HepG2 (cell line): ENCODE measurements at regions not wholly inside any gene's neighbourhood (a gene's known extent, or its start where the extent isn't known, plus 50 kb on each side); places are given as distances from the start of the nearest gene placed in this dataset.

Experiments used
- ATAC-seq: fragments of 200-7000 bp; cut with Tn5 transposase; 3 replicates; pipeline ENCODE4 v1.9.1; 2020; ENCODE audit warnings: mild to moderate bottlenecking, moderate library complexity
- BruUV-seq: library from RNA; stranded (reverse); fragments of 400-500 nt; replicated peaks from 2 replicates; lab custom pipeline; 2021; lab: Mats Ljungman, UMichigan
- CTCF ChIA-PET: fragments of 300-600 bp; formaldehyde crosslinking; extraction: SDS; loops from one replicate; lab custom pipeline; 2021; ENCODE audit warnings: low total read pairs, inconsistent platforms, low intra/inter-chr PET ratio; lab: Yijun Ruan, JAX
- POLR2A ChIA-PET: fragments of 350-600 bp; sonication (Branson Sonifier 250); formaldehyde crosslinking; loops from one replicate; lab custom pipeline; 2020; ENCODE audit warnings: antibody characterized with exemption, inconsistent platforms; lab: Yijun Ruan, JAX
- DNase-seq: peaks from one replicate; pipeline ENCODE4 v3.0.0-alpha.2; 2015; ENCODE audit warnings: low spot score
- FAIRE-seq: peaks from 3 replicates; lab custom pipeline; 2011; peaks lifted over from hg19 to GRCh38; lab: Jason Lieb, UNC
- H2AFZ ChIP-seq: one replicate; pipeline ENCODE4 v1.6.1; 2011; ENCODE audit warnings: low read length, inconsistent platforms
- H3K27ac ChIP-seq: fragments of 300-600 bp; 3 replicates; pipeline ENCODE4 v1.8.0; 2011; ENCODE audit warnings: mixed run types, mild to moderate bottlenecking, mixed read lengths, low read length, inconsistent platforms; ENCODE audit not compliant: insufficient read depth; ENCODE audit errors: extremely low read length
- H3K27me3 ChIP-seq, 2 experiments: fragments of 200-600 bp in 1 of 2; 2 replicates in 1 of 2; 3 replicates in 1 of 2; pipeline versions ENCODE4 v1.6.0 to v1.8.0; 2011; ENCODE audit warnings: low read length in 2 of 2, mild to moderate bottlenecking in 2 of 2, moderate library complexity in 2 of 2, inconsistent platforms in 1 of 2; ENCODE audit not compliant: insufficient read depth in 2 of 2, control insufficient read depth in 1 of 2
- H3K36me3 ChIP-seq, 2 experiments: fragments of 200-600 bp in 1 of 2; replicated peaks in 1 of 2; 2 replicates in 1 of 2; 3 replicates in 1 of 2; pipeline versions ENCODE4 v1.5.1 to v1.8.0; 2011; ENCODE audit warnings: low read length in 2 of 2, inconsistent platforms in 1 of 2; ENCODE audit not compliant: insufficient read depth in 2 of 2, control insufficient read depth in 1 of 2
- H3K4me1 ChIP-seq: 2 replicates; pipeline ENCODE4 v1.5.1; 2012; ENCODE audit warnings: low read length, inconsistent platforms; ENCODE audit not compliant: insufficient read depth
- H3K4me2 ChIP-seq: 2 replicates; pipeline ENCODE4 v1.6.0; 2011; ENCODE audit warnings: low read depth, low read length, inconsistent platforms
- H3K4me3 ChIP-seq, 3 experiments: fragments of 200-600 bp in 1 of 3; sonication (generic), shearing (Covaris generic) in 1 of 3; replicated peaks in 1 of 3; 2 replicates each; pipeline ENCODE4 v1.5.1; 2011 to 2016; ENCODE audit warnings: low read length in 3 of 3, inconsistent platforms in 2 of 3, low read depth in 2 of 3, mild to moderate bottlenecking in 2 of 3, control low read depth in 1 of 3, mixed read lengths in 1 of 3; ENCODE audit not compliant: insufficient read depth in 1 of 3
- H3K79me2 ChIP-seq: one replicate; pipeline ENCODE4 v1.6.1; 2011; ENCODE audit warnings: low read length, inconsistent platforms; ENCODE audit not compliant: insufficient read depth
- H3K9ac ChIP-seq: 2 replicates; pipeline ENCODE4 v1.6.0; 2011; ENCODE audit warnings: mild to moderate bottlenecking, low read depth, low read length, inconsistent platforms; ENCODE audit not compliant: insufficient read depth
- H3K9me3 ChIP-seq: 2 replicates; pipeline ENCODE4 v1.5.1; 2012; ENCODE audit warnings: mild to moderate bottlenecking, low read length
- H4K20me1 ChIP-seq: 2 replicates; pipeline ENCODE4 v1.6.0; 2011; ENCODE audit warnings: inconsistent platforms, mild to moderate bottlenecking, low read length, moderate library complexity; ENCODE audit not compliant: insufficient read depth
- DNMT1 ChIP-seq: sonication (generic); formaldehyde crosslinking; IDR thresholded peaks from 2 replicates; pipeline ENCODE4 v1.5.1; 2020; ENCODE audit warnings: mild to moderate bottlenecking, missing genetic modification reagents
- GATAD1 ChIP-seq: IDR thresholded peaks from 2 replicates; pipeline ENCODE4 v1.6.1; 2016; ENCODE audit warnings: missing genetic modification reagents, missing compliant biosample characterization
- KAT8 ChIP-seq: IDR thresholded peaks from 2 replicates; pipeline ENCODE4 v1.6.1; 2016; ENCODE audit warnings: missing genetic modification reagents, missing compliant biosample characterization
- MEIS2 ChIP-seq: sonication (generic); formaldehyde crosslinking; IDR thresholded peaks from 2 replicates; pipeline ENCODE4 v1.9.0; 2021; ENCODE audit warnings: mild to moderate bottlenecking, missing genetic modification reagents
- PHF20 ChIP-seq: sonication (generic); formaldehyde crosslinking; IDR thresholded peaks from 2 replicates; pipeline ENCODE4 v1.5.0; 2020; ENCODE audit warnings: mild to moderate bottlenecking, missing genetic modification reagents
- TGIF2 ChIP-seq: IDR thresholded peaks from 2 replicates; pipeline ENCODE4 v1.6.1; 2016; ENCODE audit warnings: control low read depth, missing compliant biosample characterization
- ZFY ChIP-seq: sonication (generic); formaldehyde crosslinking; IDR thresholded peaks from 2 replicates; pipeline ENCODE4 v1.4.0; 2020; ENCODE audit warnings: missing genetic modification reagents
- ZNF18 ChIP-seq: sonication (generic); formaldehyde crosslinking; IDR thresholded peaks from 2 replicates; pipeline ENCODE4 v1.8.0; 2022; ENCODE audit warnings: mild to moderate bottlenecking, missing genetic modification reagents; ENCODE audit not compliant: insufficient replicate concordance
- ZNF512 ChIP-seq: sonication (generic); formaldehyde crosslinking; IDR thresholded peaks from 2 replicates; pipeline ENCODE4 v1.4.0; 2020; ENCODE audit warnings: mild to moderate bottlenecking, missing genetic modification reagents
- ZNF589 ChIP-seq: sonication (generic); formaldehyde crosslinking; conservative IDR thresholded peaks from 2 replicates; pipeline ENCODE4 v1.8.0; 2022; ENCODE audit warnings: mild to moderate bottlenecking, moderate library complexity, missing genetic modification reagents
- ZNF772 ChIP-seq: sonication (generic); formaldehyde crosslinking; IDR thresholded peaks from 2 replicates; pipeline ENCODE4 v1.5.0; 2020; ENCODE audit warnings: mild to moderate bottlenecking, missing genetic modification reagents
- WGBS: methylation state at CpG from one replicate; pipeline ENCODE4 v1.1.6; 2017; ENCODE audit warnings: low lambda C conversion rate; 5-methylcytosine and 5-hydroxymethylcytosine counted together
- in situ Hi-C: cut with HindIII; loops from 2 replicates; pipeline ENCODE4 v1.10.0; 2017; ENCODE audit warnings: low pct_unique_long_range_greater_than_20kb; ENCODE audit not compliant: extremely low pct_ligation_motif_present
- intact Hi-C: fragments of 100-400 bp; cut with micrococcal nuclease; formaldehyde crosslinking; loops from one replicate; pipeline ENCODE4 v1.10.0; 2022; ENCODE audit not compliant: unreplicated experiment

GRCh38 chr4:122512430-122512829, 55.9 kb upstream of the IL2 start (continued):
- TF ChIP-seq ZNF589 (no peak), TGIF2 (no peak), MEIS2 (no peak), DNMT1 (CRISPR knock-in tag) (no peak), ZFY (no peak), ZNF772 (no peak), GATAD1 (no peak), ZNF512 (CRISPR knock-in tag) (no peak)

- H3K27me3 ChIP-seq = no peaks in the 10 kb centered on the region
- DNase-seq (no peak), FAIRE-seq (no peak), ATAC-seq (no peak)
- no TSS peak for BruUV-seq
- no peaks in the 10 kb centered on the region for H3K9me3 ChIP-seq
- no peaks in the 10 kb centered on the region for H3K79me2 ChIP-seq
- H3K27ac ChIP-seq = no peak overlapping the region
- H3K4me2 ChIP-seq = no peak overlapping the region
- no peak overlapping the region for H3K4me3 ChIP-seq
- H2AFZ ChIP-seq = no peak overlapping the region
- no peaks in the 10 kb centered on the region for H4K20me1 ChIP-seq
- in situ Hi-C loops = no loop called here
- H3K9ac ChIP-seq = no peak overlapping the region
- TF ChIP-seq KAT8 (CRISPR knock-in tag) (no peak), PHF20 (CRISPR knock-in tag) (no peak), ZNF18 (CRISPR knock-in tag) (no peak)
- CTCF ChIA-PET = no interaction called here
- no peaks in the 10 kb centered on the region for H3K36me3 ChIP-seq
- H3K4me1 ChIP-seq = no peaks in the 10 kb centered on the region
- WGBS = 3% methylated on average over 1 of the region's 1 CpG
- intact Hi-C loops = no loop called here
- POLR2A ChIA-PET = no interaction called here
Measured at GRCh38 chr4:122508083-122508482, 51.6 kb upstream of the IL2 start.
